Ishikawa (cell line): ENCODE measurements at regions not wholly inside any gene's neighbourhood (a gene's known extent, or its start where the extent isn't known, plus 50 kb on each side); places are given as distances from the start of the nearest gene placed in this dataset.

Source experiments
- CREB1 ChIP-seq: IDR thresholded peaks from 2 replicates; pipeline ENCODE4 v1.6.1; 2012; ENCODE audit warnings: low read depth
- EP300 ChIP-seq: IDR thresholded peaks from 2 replicates; pipeline ENCODE4 v1.6.1; 2012; ENCODE audit warnings: borderline replicate concordance
- FOXM1 ChIP-seq: IDR thresholded peaks from 2 replicates; pipeline ENCODE4 v1.6.1; 2012; ENCODE audit warnings: low read depth, borderline replicate concordance
- RAD21 ChIP-seq: IDR thresholded peaks from 2 replicates; pipeline ENCODE4 v1.6.1; 2012; ENCODE audit warnings: low read depth
- REST ChIP-seq: IDR thresholded peaks from 2 replicates; pipeline ENCODE4 v1.6.1; 2012; ENCODE audit warnings: low read depth, mild to moderate bottlenecking
- TAF1 ChIP-seq: IDR thresholded peaks from 2 replicates; pipeline ENCODE4 v1.6.1; 2012; ENCODE audit warnings: low read depth, mild to moderate bottlenecking
- USF1 ChIP-seq: IDR thresholded peaks from 2 replicates; pipeline ENCODE4 v1.6.1; 2012
- YY1 ChIP-seq: IDR thresholded peaks from 2 replicates; pipeline ENCODE4 v1.6.1; 2012; ENCODE audit warnings: low read depth

GRCh38 chr13:44664308-44664707 is 88.2 kb upstream of the TSC22D1 start:
- TF ChIP-seq RAD21 (no peak), REST (no peak), YY1 (no peak), EP300 (no peak), USF1 (no peak), CREB1 (no peak), FOXM1 (no peak), TAF1 (no peak)
